ENCODE measurements at regions not wholly inside any gene's neighbourhood (a gene's known extent, or its start where the extent isn't known, plus 50 kb on each side); places are given as distances from the start of the nearest gene placed in this dataset.

- TF ChIP-seq YY1 (IDR thresholded peaks at IDR 0.05; ENCODE audit: insufficient read depth, insufficient read length) = no peak
- no peak for TF ChIP-seq SUZ12 (IDR thresholded peaks at IDR 0.05; ENCODE audit: extremely low read depth, insufficient read depth, insufficient read length)
- no peak for TF ChIP-seq ZNF274 (IDR thresholded peaks at IDR 0.05; ENCODE audit: low read depth, low read length)
Observed at GRCh38 chr1:3956527-3957170, 56.6 kb upstream of the C1orf174 start.

Measured in NT2/D1 (cell line).